B cell (primary cell): ENCODE measurements at regions not wholly inside any gene's neighbourhood (a gene's known extent, or its start where the extent isn't known, plus 50 kb on each side); places are given as distances from the start of the nearest gene placed in this dataset.

Source experiments
- ATAC-seq: fragments of 200-7000 bp; cut with Tn5 transposase; one replicate; pipeline ENCODE4 v1.10.0; 2021; ENCODE audit warnings: low read depth, mild to moderate bottlenecking, moderate number of reproducible peaks, moderate library complexity
- CTCF ChIA-PET: fragments of 350-600 bp; sonication (Branson Sonifier 250); formaldehyde crosslinking; loops from one replicate; lab custom pipeline; 2021; ENCODE audit warnings: antibody characterized with exemption, inconsistent platforms; lab: Charles Lee
- POLR2A ChIA-PET: fragments of 350-600 bp; sonication (Branson Sonifier 250); formaldehyde crosslinking; loops from one replicate; lab custom pipeline; 2021; ENCODE audit warnings: antibody characterized with exemption; lab: Charles Lee
- DNase-seq: peaks from one replicate; pipeline ENCODE4 v3.0.0; 2013
- H2AFZ ChIP-seq: 2 replicates; pipeline ENCODE4 v1.6.1; 2012; ENCODE audit warnings: mild to moderate bottlenecking, low read depth, low read length; ENCODE audit not compliant: insufficient read depth, poor library complexity, severe bottlenecking
- H3K27ac ChIP-seq, 2 donors: 1 replicate in 1 of 2; 2 replicates in 1 of 2; pipeline ENCODE4 v1.5.1; 2012 to 2013; ENCODE audit warnings: low read length in 2 of 2, mild to moderate bottlenecking in 2 of 2, moderate library complexity in 1 of 2
- H3K27me3 ChIP-seq, 4 experiments: fragments of 200-600 bp in 1 of 4; sonication (generic) in 1 of 4; replicated peaks in 1 of 4; 1 replicate in 2 of 4; 2 replicates in 2 of 4; pipeline versions ENCODE4 v1.6.1 to v1.7.0; 2013 to 2016; ENCODE audit warnings: low read length in 3 of 4, mild to moderate bottlenecking in 2 of 4, mixed read lengths in 1 of 4, moderate library complexity in 1 of 4; ENCODE audit not compliant: insufficient read depth in 4 of 4, control insufficient read depth in 3 of 4; ENCODE audit errors: control extremely low read depth in 1 of 4
- H3K36me3 ChIP-seq, 2 experiments: replicated peaks in 1 of 2; 1 replicate in 1 of 2; 2 replicates in 1 of 2; pipeline versions ENCODE4 v1.6.1 to v1.7.1; 2013; ENCODE audit warnings: low read length in 1 of 2; ENCODE audit not compliant: insufficient read depth in 2 of 2, control insufficient read depth in 1 of 2; ENCODE audit errors: control extremely low read depth in 1 of 2, extremely low read depth in 1 of 2
- H3K4me1 ChIP-seq, 2 donors: fragments of 200-600 bp in 1 of 2; sonication (generic) in 1 of 2; 1 replicate in 1 of 2; 2 replicates in 1 of 2; pipeline versions ENCODE4 v1.5.1 to v1.6.1; 2013 to 2017; ENCODE audit warnings: low read length in 2 of 2; ENCODE audit not compliant: control insufficient read depth in 2 of 2, insufficient read depth in 2 of 2
- H3K4me2 ChIP-seq: replicated peaks from 2 replicates; pipeline ENCODE3; 2012; ENCODE audit warnings: mild to moderate bottlenecking, low read depth, low read length; ENCODE audit not compliant: poor library complexity, severe bottlenecking
- H3K4me3 ChIP-seq, 5 experiments: fragments of 200-600 bp in 1 of 5; sonication (generic) in 1 of 5; 1 replicate in 3 of 5; 2 replicates in 2 of 5; pipeline versions ENCODE4 v1.5.1 to v1.7.0; 2011 to 2016; ENCODE audit warnings: low read length in 4 of 5, mild to moderate bottlenecking in 4 of 5, low read depth in 2 of 5, control low read depth in 1 of 5, moderate library complexity in 1 of 5; ENCODE audit not compliant: insufficient read depth in 1 of 5; ENCODE audit errors: control extremely low read depth in 1 of 5, extremely low read depth in 1 of 5
- H3K79me2 ChIP-seq: fragments of 200-600 bp; sonication (generic); one replicate; pipeline ENCODE4 v1.6.0; 2016; ENCODE audit warnings: low read length; ENCODE audit not compliant: control insufficient read depth, insufficient read depth
- H3K9ac ChIP-seq: fragments of 200-600 bp; sonication (generic); 2 replicates; pipeline ENCODE4 v1.6.1; 2017; ENCODE audit warnings: mild to moderate bottlenecking, low read length, moderate library complexity
- H3K9me3 ChIP-seq, 3 donors: one replicate each; pipeline versions ENCODE4 v1.6.1 to v1.7.1; 2013; ENCODE audit warnings: low read length in 2 of 3; ENCODE audit not compliant: control insufficient read depth in 2 of 3, insufficient read depth in 1 of 3; ENCODE audit errors: control extremely low read depth in 1 of 3
- H4K20me1 ChIP-seq: 2 replicates; pipeline ENCODE4 v1.6.0; 2012; ENCODE audit warnings: mild to moderate bottlenecking, low read length; ENCODE audit not compliant: insufficient read depth, control insufficient read depth, poor library complexity, severe bottlenecking
- H3K27ac Mint-ChIP-seq: one replicate; pipeline ENCODE4 v1.8.0; 2021; ENCODE audit warnings: mixed read lengths
- H3K27me3 Mint-ChIP-seq: one replicate; pipeline ENCODE4 v1.8.0; 2021; ENCODE audit warnings: mixed read lengths
- H3K4me1 Mint-ChIP-seq: one replicate; pipeline ENCODE4 v1.8.0; 2021; ENCODE audit warnings: mixed read lengths
- H3K4me3 Mint-ChIP-seq: one replicate; pipeline ENCODE4 v1.8.0; 2021; ENCODE audit warnings: mixed read lengths
- H3K9me3 Mint-ChIP-seq: one replicate; pipeline ENCODE4 v1.8.0; 2022; ENCODE audit warnings: mixed read lengths; ENCODE audit not compliant: insufficient read depth
- CTCF ChIP-seq: fragments of 200-600 bp; IDR thresholded peaks from one replicate; pipeline ENCODE4 v1.8.0; 2022; ENCODE audit warnings: antibody characterized with exemption, mild to moderate bottlenecking
- EZH2 ChIP-seq: IDR thresholded peaks from 2 replicates; pipeline ENCODE4 v1.6.1; 2012; ENCODE audit warnings: borderline replicate concordance, low read depth, mild to moderate bottlenecking, moderate library complexity, low read length; ENCODE audit not compliant: insufficient read depth, poor library complexity, severe bottlenecking
- WGBS: methylation state at CpG from one replicate; pipeline ENCODE4 v1.1.5; 2013; ENCODE audit warnings: missing lambda C conversion rate; ENCODE audit not compliant: insufficient coverage; 5-methylcytosine and 5-hydroxymethylcytosine counted together
- intact Hi-C: fragments of 100-400 bp; cut with micrococcal nuclease; formaldehyde crosslinking; loops from one replicate; pipeline ENCODE4 v1.10.0; 2022

GRCh38 chr13:109673477-109673876, 112.9 kb downstream of the IRS2 start:
- no peak overlapping the region for H3K27ac ChIP-seq
- H3K4me2 ChIP-seq, result no peak overlapping the region
- no peak overlapping the region for H3K4me3 ChIP-seq
- intact Hi-C loops, result no loop called here
- no peaks in the 10 kb centered on the region for H3K36me3 ChIP-seq
- no peak for ATAC-seq
- CTCF ChIA-PET, result no interaction called here
- no peaks in the 10 kb centered on the region for H3K9me3 ChIP-seq
- H3K27ac Mint-ChIP-seq, result no peak overlapping the region
- no peak for TF ChIP-seq CTCF
- no peaks in the 10 kb centered on the region for H4K20me1 ChIP-seq
- no peaks in the 10 kb centered on the region for H3K4me1 Mint-ChIP-seq
- no peaks in the 10 kb centered on the region for H3K27me3 ChIP-seq
- no peak overlapping the region for H2AFZ ChIP-seq
- no peak overlapping the region for H3K4me3 Mint-ChIP-seq
- no CpG with 5 or more reads among the region's 1 CpG for WGBS
- H3K27me3 Mint-ChIP-seq, result peaks cover 3% of the 10 kb centered on the region
- POLR2A ChIA-PET, result no interaction called here
- no peaks in the 10 kb centered on the region for H3K4me1 ChIP-seq
- peaks cover 3% of the 10 kb centered on the region for H3K9me3 Mint-ChIP-seq
- no peaks in the 10 kb centered on the region for H3K79me2 ChIP-seq
- no peak overlapping the region for H3K9ac ChIP-seq
- DNase-seq, result no peak

GRCh38 chr13:109672545-109672944, 113.8 kb downstream of the IRS2 start:
- Histone ChIP-seq H3K27ac (no peak overlapping the region), H2AFZ (no peak overlapping the region), H3K4me2 (no peak overlapping the region), H3K4me1 (no peaks in the 10 kb centered on the region), H3K27me3 (no peaks in the 10 kb centered on the region), H4K20me1 (no peaks in the 10 kb centered on the region), H3K36me3 (no peaks in the 10 kb centered on the region), H3K9me3 (no peaks in the 10 kb centered on the region), H3K79me2 (no peaks in the 10 kb centered on the region), H3K4me3 (no peak overlapping the region), H3K9ac (no peak overlapping the region)
- Mint-ChIP-seq H3K27ac (no peak overlapping the region), H3K4me3 (no peak overlapping the region), H3K27me3 (peaks cover 3% of the 10 kb centered on the region), H3K9me3 (no peaks in the 10 kb centered on the region), H3K4me1 (no peaks in the 10 kb centered on the region)
- POLR2A ChIA-PET, result no interaction called here
- WGBS, result no CpG with 5 or more reads among the region's 2 CpGs
- intact Hi-C loops, result no loop called here
- ATAC-seq (no peak), DNase-seq (no peak)
- CTCF ChIA-PET, result no interaction called here
- TF ChIP-seq CTCF (no peak), EZH2 (no peak)
